IPS-NIHi11 (cell line): ENCODE measurements at regions not wholly inside any gene's neighbourhood (a gene's known extent, or its start where the extent isn't known, plus 50 kb on each side); places are given as distances from the start of the nearest gene placed in this dataset.
"Not testable (repeated sequence)": the region's sequence is repeated elsewhere in the genome, so short reads cannot be mapped to it uniquely, and the experiment has no call there.

Experiments
- DNase-seq: peaks from one replicate; pipeline ENCODE4 v3.0.0; 2012; ENCODE audit warnings: mixed read lengths, low spot score

DNA sequence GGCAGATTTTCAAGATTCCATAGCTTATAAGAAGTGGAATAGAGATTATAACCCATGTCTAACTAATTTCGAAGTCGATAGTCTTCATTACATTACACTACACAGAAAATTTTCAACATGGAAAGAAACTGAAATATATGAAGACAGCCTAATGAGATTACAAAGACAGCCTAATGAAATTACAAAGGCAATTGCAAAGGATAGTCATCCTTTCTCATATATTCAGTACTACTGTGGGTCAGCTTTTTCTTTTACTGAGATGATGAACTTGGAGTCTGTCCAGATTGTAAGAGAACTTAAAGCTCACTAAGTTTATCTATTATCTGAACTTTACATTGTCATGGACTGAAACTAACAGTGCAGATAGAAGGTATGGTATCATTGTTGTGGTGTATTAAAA lies 304.4 kb upstream of the MBL2 start:
- no peak for DNase-seq

DNA sequence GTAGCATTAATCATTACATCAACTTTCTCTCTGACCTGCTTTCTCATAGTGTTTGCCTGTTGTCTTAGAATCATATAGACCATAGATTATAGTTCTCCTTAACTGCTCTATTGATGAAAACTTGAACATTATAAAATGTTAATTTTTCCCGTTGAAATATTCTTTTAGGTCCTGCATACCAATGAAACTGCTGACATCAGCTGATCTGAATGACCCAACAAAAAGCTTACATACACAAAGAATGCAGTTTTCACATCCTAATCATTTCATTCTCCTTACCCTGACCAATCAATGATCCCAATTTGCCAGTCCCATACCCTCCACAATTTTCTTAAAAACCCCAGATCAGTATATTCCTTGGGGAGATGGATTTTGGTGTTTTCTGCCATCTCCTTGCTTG lies 302.9 kb upstream of the MBL2 start:
- no peak for DNase-seq

DNA sequence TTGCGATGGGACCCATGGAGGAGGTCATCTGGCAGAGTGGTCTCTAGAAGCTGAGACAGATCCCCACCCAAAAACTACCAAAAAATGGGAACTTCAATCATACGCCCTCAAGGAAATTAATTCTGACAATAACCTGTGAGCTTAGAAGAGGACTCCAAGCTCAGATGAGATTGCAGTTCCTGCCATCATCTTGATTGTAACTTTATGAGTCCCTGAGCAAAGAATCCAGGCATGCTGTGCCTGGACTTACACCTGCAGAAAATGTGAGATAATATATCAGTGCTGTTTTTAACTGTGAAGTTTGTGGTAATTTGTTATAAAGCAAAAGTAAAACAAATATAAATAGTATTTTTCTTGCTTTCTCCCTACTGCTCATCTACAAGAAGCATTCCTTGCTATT lies 299.6 kb upstream of the MBL2 start:
- DNase-seq = no peak

DNA sequence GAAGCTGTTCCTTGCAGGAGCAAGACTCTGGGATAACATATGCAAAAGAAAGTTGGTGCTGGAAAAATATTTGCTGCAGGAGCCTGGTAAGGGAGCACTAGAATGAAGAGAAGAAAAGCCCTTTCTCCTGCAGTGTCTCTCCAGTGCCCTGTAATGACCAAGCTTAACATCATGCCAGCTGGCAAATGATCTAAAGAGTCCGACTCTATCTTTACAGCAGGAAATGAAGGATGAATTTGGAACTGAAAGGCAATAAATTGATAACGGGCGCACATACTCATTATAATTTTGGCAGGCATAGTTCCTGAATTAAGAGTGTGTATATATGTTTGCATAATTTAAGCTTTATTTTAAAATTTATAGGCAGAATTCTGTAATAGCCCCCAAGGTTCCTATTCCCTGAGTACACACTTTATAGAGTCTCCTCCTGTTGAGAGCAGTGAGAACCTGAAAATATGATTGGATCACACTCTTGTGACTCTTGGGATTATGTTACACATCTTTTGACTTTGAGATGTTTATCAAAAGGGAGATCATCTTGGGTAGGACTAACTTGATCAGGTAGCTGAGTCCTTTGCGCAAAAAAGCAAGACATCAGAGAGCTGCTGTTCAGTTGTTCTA lies 299.0 kb upstream of the MBL2 start:
- DNase-seq = no peak

DNA sequence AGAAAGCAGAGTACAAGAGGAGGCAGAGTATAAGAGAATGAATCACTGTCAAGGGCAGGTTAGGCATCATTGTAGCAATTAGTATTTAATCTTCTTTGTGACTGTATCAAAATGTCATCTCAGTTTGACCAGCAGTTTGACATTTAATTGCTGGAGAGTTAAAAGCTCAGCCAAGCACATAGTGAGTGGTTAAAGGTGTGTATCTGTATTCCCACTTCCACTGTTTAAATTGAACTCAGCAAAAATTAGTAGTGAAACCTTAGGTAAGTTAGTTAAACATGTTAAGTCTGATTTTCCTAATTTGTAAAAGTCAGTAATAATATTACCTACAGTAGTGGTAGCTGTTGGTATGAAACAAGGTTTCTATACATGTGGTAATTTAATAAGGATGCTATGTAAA lies 296.4 kb upstream of the MBL2 start:
- no peak for DNase-seq

DNA sequence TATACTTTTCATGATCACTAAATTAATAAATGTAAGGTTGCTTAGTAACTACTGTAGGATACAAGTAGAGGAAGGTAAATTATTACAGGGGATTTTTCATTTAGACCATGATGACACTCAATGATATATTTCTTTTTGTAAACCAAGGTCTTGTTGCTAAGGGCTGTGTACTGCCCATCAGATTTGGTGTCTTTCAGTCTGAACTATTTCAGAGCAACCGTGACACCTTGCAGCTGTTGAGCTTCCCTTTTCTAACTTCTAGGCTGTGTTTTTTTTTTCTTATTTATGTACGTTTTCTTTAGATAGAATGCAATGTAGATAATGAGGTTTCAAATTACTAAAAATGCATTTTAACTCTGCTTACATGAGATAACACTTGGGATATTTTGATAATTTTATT lies 292.0 kb upstream of the MBL2 start:
- DNase-seq = no peak

DNA sequence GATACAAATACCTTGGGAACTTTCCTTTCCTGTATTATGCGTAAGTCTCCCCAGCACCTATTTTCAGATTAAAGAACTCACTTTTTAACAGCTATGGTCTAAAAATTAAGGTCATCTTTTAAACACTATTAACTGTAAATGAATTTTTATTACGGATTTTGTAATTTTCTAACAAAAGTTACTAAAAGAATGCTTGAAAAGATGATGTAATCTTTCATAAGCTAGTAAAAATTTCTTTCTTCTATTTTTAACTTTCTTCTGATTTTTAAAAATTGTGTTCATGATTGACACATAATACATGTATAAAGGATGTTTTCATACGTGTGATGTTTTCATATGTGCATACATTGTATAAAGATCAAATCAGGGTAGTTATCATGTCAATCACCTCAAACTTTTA lies 291.2 kb upstream of the MBL2 start:
- no peak for DNase-seq

DNA sequence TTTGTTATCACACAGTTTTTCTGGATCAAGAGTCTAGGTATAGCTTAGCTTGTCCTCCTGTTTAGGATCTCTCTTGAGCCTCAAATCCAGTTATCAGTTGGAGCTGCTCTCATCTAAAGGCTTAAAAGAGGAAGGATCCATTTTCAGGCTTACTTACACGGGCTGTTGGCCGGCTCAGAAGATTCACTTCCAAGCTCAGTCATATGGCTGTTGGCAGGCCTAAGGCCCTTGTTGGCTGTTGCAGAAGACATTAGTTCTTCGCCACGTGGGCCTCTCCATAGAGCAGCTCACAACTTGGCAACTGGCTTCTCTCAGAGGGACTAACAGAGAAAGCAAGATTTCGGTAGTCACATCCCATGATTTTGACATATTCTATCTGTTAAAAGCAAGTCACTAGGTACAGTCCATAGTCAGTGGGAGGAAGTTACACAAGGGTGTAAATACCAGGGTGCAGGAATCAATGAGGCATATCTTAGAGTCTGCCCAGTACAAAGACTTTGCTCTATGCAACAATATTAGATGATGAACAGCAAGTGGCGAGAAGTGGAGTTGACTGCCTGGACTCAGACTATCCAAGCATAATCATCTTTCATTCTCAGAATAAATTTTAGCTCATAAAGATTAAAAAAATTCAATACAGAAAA lies 280.1 kb upstream of the MBL2 start:
- DNase-seq = no peak

DNA sequence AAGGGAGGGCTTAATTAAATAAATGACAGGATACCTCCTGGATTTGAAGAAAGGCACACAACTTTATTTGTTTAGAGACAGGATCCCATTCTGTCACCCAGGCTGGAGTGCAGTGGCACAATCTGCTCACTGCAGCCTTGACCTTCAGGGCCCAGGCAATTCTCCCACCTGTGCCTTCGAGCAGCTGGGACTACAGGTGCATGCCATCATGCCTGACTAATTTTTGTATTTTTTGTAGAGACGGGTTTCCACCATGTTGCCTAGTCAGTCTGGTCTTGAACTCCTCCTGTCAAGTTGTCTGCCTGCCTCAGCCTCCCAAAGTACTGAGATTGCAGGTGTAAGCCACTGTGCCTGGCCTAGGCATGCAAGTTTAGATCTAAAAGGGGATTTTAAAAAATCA lies 272.7 kb upstream of the MBL2 start:
- no peak for DNase-seq

DNA sequence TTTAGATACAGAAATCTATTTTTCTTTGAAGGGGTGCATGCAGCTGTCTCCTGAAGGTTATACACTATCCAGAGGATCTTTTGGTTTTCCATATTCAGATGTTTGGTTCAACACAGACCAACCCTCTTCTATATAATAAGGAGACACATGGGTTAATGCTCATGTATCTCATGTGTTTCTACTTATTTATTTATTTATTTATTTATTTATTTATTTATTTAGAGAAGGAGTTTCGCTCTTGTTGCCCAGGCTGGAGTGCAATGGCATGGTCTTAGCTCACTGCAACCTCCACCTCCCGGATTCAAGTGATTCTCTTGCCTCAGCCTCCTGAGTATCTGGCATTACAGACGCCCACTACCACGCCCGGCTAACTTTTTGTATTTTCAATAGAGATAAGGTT lies 263.2 kb upstream of the MBL2 start:
- DNase-seq = not testable (repeated sequence)

DNA sequence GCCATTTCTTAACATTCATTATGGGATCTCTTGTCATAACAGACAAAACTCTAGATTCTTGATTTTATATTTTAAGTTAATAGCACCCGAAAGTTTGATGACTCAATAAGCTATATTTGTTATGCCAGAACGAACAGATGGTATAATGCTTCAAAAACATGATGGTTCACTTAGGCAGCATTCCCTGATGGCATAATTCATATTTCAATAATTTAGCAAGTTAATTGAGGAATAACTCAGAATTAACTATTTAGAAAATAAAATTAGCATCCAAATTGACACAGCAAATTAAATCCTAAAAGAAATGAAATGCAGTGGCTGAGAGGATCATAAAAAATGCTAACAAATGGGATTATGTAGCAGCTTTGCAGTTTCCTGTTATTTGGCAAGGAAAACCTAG lies 260.8 kb upstream of the MBL2 start:
- DNase-seq = no peak

DNA sequence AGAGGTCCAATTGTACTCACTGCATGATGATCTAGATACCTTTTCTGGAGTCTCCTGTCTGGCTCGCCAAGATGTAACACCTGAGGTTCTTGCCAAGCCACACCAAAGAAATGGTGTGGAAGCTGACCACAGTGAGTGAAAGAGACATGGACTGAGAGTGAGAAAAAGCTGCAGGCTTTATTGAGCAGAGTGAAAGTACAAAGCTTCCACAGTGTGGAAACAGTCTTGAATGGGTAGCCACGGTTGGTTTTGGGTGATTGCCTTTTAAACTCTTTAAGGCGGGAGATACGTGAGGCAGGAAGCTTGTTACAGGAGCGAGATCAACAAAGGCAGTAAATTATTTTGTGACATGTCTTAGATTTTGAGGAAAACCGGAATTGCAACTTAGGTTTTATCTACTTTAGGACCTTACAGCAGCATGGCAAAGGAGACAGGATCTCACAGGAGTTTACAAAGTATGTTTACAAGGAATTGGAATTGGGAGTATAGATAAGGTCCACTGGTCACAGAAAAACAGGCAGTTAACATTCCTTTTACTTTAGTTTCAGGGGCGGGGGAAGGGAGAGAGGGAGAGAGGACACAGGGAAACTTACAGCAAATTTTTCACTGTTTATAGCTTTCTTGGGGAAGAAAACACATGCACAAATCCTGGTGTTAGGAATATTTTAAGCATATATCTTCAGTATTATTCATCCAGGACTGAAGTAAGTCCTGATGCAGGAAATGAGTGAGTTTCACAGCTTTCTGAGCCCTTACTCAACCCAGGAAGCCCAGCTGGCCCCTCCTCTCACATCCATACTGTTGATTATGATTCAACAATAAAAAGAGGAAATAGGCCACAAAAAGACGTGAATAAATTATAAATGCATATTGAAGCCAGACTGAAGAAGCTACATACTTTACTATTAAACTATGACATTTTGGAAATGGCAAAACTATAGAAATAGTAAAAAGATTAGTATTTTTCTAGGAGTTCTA lies 257.6 kb upstream of the MBL2 start:
- DNase-seq = not testable (repeated sequence)

DNA sequence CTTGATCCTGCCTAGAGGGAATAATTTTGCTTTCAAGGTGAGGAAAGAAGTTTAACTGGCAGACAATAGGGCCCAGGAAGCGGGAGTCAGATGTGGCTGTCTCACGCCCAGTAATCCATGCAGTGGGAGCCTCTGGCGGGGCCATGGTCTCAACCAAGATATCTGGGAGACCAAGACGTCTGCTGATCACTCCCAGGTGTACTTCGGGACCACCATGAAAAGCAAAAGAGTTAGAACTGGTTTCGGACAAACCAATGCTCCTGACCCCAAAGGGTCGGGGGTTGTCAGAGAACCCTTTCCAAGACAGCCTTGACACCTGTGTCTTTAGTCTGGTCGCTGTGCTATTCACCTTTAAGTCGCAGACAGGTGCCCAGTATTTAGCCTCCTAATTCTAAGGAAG lies 256.9 kb upstream of the MBL2 start:
- no peak for DNase-seq

DNA sequence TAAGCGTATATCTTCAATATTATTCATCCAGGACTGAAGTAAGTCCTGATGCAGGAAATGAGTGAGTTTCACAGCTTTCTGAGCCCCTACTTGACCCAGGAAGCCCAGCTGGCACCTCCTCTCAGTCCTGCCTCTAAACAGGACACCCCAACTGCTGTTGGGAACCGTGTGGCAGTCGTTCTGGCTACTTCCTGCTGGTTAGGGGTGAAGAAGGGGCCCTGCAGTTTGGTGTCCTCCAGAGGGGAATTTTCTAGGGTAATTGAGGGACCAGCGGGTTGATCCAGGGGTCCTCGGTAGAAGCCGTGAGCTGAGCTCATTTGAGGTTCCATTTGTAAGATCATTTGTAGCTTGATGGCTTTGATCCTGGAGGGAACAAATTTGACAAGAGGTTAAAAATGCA lies 253.2 kb upstream of the MBL2 start:
- DNase-seq = not testable (repeated sequence)

DNA sequence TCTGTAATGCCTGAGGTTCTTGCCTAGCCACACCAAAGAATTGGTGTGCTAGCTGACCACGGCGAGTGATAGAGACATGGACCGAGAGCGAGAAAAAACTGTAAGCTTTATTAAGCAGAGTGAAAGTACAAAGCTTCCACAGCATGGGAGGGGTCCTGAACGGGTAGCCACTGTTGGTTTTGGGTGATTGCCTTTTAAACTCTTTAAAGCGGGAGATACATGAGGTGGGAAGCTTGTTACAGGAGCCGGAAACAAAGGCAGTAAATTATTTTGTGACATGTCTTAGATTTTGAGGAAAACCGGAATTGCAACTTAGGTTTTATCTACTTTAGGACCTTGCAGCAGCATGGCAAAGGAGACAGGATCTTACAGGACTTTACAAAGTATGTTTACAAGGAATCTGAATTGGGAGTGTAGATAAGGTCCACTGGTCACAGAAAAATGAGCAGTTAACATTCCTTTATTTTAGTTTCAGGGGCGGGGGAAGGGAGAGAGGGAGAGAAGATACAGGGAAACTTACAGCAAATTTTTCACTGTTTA lies 252.7 kb upstream of the MBL2 start:
- no peak for DNase-seq

DNA sequence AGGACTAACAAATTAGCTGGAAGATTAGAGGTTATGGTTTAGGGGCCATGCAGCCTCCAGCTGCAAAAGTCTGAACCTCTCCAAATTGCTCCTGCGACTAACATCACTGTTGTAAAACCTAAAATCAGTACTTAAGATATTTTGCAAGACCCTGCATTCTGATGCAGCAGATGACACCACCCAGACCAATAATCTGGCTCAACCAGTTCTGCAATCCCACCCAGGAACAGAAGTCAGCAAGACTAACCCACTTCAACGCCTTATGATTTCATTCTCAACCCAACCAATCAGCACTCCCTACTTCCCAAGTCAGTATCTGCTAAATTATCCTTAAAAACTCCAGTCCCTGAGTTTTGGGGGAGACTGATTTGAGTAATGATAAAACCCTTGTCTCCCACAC lies 250.8 kb upstream of the MBL2 start:
- no peak for DNase-seq

DNA sequence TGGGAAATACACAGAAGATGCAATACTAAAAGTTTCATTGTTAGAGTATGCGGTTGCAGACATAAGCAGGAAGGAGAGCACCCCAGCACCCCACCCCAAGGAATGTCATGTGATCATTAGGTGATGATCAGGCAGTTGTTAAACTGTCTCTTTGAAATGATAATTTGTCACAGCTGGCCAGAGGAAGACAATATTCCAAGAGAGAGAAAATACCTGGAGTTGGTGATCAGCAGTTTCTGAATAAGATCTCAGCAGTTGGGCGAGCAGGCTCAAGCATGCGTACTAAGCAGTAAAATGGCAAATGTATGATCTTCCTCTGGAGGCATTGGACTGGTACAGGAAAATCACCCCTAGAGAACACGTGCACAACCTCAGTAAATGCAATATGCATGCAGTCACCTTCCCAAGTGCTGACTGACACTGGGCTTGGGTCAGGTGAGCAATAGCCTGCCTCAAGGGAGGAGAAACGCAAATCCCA lies 250.1 kb upstream of the MBL2 start:
- peak; percentile 36 for DNase-seq

DNA sequence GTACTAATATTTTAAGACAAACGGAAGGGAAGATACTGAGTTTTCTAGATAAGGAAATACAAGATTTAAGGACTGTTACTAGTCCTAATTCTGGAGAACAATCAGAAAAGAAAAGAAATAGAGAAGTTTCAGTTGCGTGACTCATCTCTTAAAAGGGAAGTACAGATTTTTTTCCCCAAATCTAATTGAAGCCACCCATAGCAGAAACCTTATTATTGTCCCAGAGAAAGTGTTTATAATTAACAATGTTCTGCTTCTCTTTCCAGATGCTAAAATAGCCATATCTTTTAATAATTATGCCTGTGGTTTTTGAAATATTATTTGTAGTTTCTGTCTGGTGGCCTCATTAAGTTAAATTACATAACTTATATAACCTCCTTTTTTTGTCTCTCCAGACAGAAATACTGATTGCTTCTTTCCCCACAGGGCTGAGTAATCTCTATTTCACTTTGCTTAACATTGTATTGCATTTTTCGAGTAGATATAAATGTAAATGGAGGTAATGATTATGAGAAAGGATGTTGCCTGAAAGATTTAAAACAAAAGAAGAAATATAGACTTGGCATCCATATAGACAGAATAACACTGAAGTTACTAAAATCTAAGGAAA lies 240.7 kb upstream of the MBL2 start:
- no peak for DNase-seq

DNA sequence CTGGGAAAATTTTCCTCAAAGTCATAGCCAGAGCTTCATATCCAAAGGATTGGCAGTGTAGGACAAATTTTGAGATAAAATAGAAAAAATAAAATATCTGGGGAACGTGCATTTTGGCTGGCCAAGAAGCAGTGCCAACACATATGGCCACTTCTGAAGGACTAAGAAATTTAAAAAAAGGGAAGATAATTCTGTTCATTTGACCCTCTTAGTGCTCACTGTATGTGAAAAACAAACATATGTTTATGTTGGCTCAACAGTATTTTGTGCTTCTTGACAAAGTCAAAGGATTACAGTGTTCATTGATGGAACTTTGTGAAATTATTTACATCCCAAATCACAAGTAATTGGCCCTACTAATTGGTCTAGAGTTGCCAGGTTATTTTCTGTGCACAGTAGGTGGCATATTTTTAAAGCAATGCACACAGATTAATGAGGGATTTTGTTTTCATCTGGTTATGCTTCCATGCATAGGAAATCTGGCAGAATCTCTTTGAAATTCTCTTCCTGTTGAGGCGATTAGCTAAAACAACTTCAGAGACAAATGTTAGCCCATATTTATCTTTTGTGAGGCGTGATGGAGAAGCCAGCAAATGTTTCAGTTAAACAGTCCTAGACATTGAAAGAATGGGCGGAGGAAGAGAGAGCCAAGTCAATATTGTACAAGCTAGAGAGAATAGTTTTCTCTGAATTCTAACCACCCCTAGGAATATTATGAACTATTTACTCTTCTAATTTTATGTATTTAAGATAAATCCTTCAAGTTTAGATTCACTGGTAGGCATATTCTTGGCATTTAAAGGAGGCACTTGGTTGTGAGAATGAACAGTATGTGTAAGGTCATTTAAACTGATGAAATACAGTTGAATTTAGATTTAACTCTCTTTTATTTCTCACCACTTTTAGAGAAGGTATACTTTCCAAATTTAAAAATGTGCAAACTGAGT lies 237.7 kb upstream of the MBL2 start:
- DNase-seq = no peak

DNA sequence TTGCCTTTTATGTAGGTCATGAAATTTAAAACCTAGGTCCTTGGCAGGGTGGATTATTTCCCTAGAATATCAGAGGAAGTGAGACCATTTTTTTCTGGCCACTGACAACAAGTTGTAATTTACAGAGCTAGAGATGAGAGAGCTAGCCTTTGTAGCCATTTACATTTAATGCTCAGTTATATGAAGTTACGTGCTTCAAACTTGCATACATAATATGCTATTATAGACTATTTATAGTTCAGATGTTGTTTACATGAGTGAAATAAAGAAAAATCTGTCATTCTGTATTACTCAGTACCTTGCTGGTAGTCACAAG lies 234.9 kb upstream of the MBL2 start:
- DNase-seq = no peak
